Activated T-helper 2 cell treated with anti-CD3 and anti-CD28 coated beads, Interferon-gamma antibody, Interleukin-2, Interleukin-4, amounts not matched to agents 10 μg/mL and 5 μg/mL and 100 μg/mL, durations not matched to agents 14 hours and 24 hours and 36 hours (primary cell): ENCODE measurements at regions not wholly inside any gene's neighbourhood (a gene's known extent, or its start where the extent isn't known, plus 50 kb on each side); places are given as distances from the start of the nearest gene placed in this dataset.

Experiments
- DNase-seq: peaks from one replicate; pipeline ENCODE4 v3.0.0; 2021; ENCODE audit warnings: low spot score
- H3K27ac Mint-ChIP-seq: one replicate; pipeline ENCODE4 v1.8.0; 2021; ENCODE audit warnings: mixed read lengths
- H3K27me3 Mint-ChIP-seq: one replicate; pipeline ENCODE4 v1.8.0; 2021; ENCODE audit warnings: low read depth, mixed read lengths
- H3K36me3 Mint-ChIP-seq: one replicate; pipeline ENCODE4 v1.8.0; 2021; ENCODE audit warnings: low read depth, mixed read lengths
- H3K4me1 Mint-ChIP-seq: one replicate; pipeline ENCODE4 v1.8.0; 2021; ENCODE audit warnings: low read depth, mixed read lengths
- H3K4me3 Mint-ChIP-seq: one replicate; pipeline ENCODE4 v1.8.0; 2021; ENCODE audit warnings: low read depth, mild to moderate bottlenecking, moderate library complexity, mixed read lengths
- H3K9me3 Mint-ChIP-seq: one replicate; pipeline ENCODE4 v1.8.0; 2021; ENCODE audit warnings: mixed read lengths
- intact Hi-C: fragments of 100-400 bp; cut with micrococcal nuclease; formaldehyde crosslinking; loops from one replicate; pipeline ENCODE4 v1.15.1; 2023

DNA sequence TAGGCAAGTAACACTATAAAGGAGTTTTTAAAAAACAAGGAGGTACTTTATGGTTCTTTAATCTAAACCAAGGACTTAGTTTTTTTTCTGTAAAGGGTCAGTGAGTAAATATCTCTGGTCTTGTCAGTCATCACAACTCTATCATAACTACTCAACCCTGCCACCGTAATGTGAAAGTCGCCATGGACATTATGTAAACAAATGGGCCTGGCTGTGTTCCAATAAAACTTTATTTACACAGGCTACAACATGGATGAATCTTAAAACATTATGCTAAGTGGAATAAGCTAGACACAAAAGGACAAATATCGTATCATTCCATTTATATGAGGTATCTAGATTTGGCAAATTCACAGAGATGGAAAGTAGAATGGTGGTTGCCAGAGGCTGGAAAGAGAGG is 60.8 kb upstream of the SP4 start:
- Mint-ChIP-seq H3K9me3 (peaks cover 9% of the 10 kb centered on the region), H3K27ac (no peak overlapping the region), H3K4me3 (no peak overlapping the region), H3K4me1 (peaks cover 52% of the 10 kb centered on the region), H3K36me3 (peaks cover 8% of the 10 kb centered on the region), H3K27me3 (no peaks in the 10 kb centered on the region)
- intact Hi-C loops: loop anchor here (2.0 to 5.0 kb wide), 2 partner anchors 16 to 1310 kb away; no protein-coding TSS in a partner anchor
- no peak for DNase-seq

DNA sequence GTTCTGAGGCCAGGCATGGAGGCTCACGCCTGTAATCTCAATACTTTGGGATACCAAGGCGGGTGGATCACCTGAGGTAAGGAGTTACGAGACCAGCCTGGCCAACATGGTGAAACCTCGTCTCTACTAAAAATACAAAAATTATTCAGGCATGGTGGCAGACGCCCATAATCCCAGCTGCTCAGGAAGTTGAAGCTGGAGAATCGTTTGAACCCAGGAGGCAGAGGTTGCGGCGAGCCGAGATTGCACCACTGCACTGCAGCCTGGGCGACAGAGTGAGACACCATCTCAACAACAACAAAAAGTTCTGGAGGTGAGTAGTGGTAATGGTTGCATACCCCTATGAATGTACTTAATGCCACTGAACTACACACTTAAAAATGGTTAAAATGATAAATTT is 60.3 kb upstream of the SP4 start:
- Mint-ChIP-seq H3K36me3 (peaks cover 8% of the 10 kb centered on the region), H3K27me3 (no peaks in the 10 kb centered on the region), H3K9me3 (peaks cover 9% of the 10 kb centered on the region), H3K27ac (no peak overlapping the region), H3K4me3 (no peak overlapping the region), H3K4me1 (peaks cover 48% of the 10 kb centered on the region)
- no peak for DNase-seq
- intact Hi-C loops: loop anchor here (2.0 to 5.0 kb wide), 2 partner anchors 15 to 1310 kb away; no protein-coding TSS in a partner anchor

DNA sequence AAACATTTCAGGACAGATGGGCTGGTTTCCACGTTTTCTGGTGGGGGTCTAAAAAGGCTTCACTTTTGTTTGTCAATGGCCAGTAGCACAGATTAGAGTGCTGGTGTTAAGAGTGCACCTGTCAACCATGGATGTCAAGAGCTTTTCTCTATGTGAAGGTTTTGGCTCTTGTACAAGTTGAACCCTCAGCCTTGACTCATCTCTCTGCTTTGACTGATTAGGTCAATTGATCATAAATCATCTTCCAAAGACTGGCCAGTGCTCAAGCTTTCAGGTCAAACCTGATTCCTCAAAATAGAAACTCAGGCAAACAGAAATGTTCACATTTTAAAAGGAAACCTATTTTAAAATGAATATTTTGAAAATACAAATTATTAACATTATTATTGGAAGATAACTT is 59.6 kb upstream of the SP4 start:
- Mint-ChIP-seq H3K4me1 (peaks cover 49% of the 10 kb centered on the region), H3K4me3 (no peak overlapping the region), H3K9me3 (peaks cover 15% of the 10 kb centered on the region), H3K27me3 (no peaks in the 10 kb centered on the region), H3K27ac (no peak overlapping the region), H3K36me3 (peaks cover 11% of the 10 kb centered on the region)
- intact Hi-C loops: loop anchor here (5.0 kb wide), 1 partner anchor 1309 kb away; no protein-coding TSS in a partner anchor
- DNase-seq: no peak

DNA sequence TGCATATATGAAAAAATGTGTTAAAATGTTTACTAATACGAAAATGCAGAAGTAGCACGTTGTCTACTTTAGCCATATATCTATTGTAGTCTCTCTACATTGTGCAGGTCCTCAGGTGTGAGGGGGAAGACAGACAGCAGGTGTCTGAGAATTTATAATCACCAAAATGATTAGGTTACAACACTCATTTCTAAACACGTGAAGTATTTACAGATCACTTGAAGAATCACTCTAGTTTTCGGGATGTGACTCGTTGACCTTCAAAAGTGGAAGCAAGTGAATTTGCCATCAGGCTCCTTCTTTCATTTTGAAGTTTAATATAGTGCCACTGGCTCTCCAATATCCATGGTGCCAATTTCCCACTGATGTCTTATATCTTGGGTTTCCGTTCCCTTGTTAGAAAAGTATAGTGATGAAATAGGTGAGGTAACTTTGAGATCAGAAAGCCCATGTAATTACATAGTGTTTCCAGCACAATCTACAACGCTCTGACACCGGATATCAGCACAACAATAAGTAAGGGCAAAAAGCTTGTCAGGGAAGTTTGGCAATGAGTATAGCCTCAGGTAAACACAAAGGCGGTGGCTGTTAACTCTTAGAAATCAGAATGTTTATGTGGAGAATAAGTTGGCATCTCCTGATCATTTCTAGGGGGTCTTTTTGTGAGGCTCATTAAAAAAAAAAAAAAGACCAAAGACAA is 57.5 kb upstream of the SP4 start:
- H3K4me3 Mint-ChIP-seq: no peak overlapping the region
- no peak for DNase-seq
- peaks cover 7% of the 10 kb centered on the region for H3K36me3 Mint-ChIP-seq
- peak overlapping the region; percentile 49 for H3K27ac Mint-ChIP-seq
- H3K4me1 Mint-ChIP-seq: peaks cover 36% of the 10 kb centered on the region
- H3K9me3 Mint-ChIP-seq: peaks cover 15% of the 10 kb centered on the region
- H3K27me3 Mint-ChIP-seq: no peaks in the 10 kb centered on the region
- intact Hi-C loops: loop anchor here (2.0 to 5.0 kb wide), 2 partner anchors 16 to 108 kb away; no protein-coding TSS in a partner anchor

DNA sequence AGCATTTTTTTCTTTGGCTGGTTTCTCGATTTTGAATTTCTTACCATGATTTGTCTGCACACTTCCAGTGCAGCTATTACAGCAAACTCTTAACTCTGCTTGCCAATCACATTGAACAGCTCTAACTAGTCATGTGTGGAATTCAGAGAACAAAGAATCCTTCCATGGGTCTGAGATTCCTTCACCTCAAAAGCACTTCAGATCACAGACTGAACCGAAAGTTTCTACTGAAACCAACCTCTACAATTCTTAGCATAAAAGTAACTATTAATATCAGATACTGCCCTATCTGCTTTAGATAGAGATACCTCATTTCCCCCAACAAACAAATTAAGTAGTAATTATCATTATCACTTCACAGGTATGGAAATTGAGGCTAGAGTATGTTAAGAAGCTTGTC is 56.5 kb upstream of the SP4 start:
- H3K27me3 Mint-ChIP-seq: no peaks in the 10 kb centered on the region
- peaks cover 12% of the 10 kb centered on the region for H3K9me3 Mint-ChIP-seq
- intact Hi-C loops: loop anchor here (2.0 to 5.0 kb wide), 2 partner anchors 17 to 109 kb away; no protein-coding TSS in a partner anchor
- no peak for DNase-seq
- H3K36me3 Mint-ChIP-seq: peaks cover 8% of the 10 kb centered on the region
- H3K27ac Mint-ChIP-seq: no peak overlapping the region
- H3K4me3 Mint-ChIP-seq: no peak overlapping the region
- H3K4me1 Mint-ChIP-seq: peaks cover 26% of the 10 kb centered on the region

DNA sequence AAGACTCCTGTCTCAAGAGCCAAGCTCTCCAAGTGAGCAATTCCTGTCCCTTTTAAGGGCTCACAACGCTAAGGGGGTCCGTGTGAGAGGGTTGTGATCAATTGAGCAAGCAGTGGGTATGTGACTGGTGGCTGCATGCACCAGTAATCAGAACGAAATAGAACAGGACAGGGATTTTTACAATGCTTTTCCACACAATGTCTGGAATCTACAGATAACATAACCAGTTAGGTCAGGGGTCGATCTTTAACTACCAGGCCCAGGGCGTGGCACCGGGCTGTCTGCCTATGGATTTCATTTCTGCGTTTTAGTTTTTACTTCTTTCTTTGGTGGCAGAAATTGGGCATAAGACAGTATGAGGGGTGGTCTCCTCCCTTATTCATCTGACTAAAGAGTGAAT is 54.9 kb upstream of the SP4 start:
- H3K27me3 Mint-ChIP-seq: no peaks in the 10 kb centered on the region
- intact Hi-C loops: loop anchor here (5.0 kb wide), 1 partner anchor 111 kb away; no protein-coding TSS in a partner anchor
- peaks cover 16% of the 10 kb centered on the region for H3K4me1 Mint-ChIP-seq
- peaks cover 20% of the 10 kb centered on the region for H3K36me3 Mint-ChIP-seq
- DNase-seq: no peak
- peaks cover 25% of the 10 kb centered on the region for H3K9me3 Mint-ChIP-seq
- H3K4me3 Mint-ChIP-seq: no peak overlapping the region
- no peak overlapping the region for H3K27ac Mint-ChIP-seq

DNA sequence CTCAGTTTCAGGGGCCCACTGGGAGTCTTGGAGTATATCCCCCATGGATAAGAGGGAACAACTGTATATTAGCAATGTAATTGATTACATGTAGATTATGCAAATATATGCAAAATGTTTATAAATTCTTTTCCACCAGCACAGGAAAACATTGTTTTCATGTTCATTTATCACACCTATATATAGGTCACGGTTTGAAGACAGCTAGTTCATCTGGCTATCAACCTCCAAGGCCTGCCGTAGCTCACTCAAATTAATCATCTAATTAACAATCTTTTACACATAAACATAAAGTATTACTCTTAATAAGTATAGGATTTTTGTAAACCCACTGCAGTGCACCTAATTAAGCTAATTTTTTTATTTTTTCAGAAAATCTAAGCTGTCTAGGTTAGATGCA is 53.7 kb upstream of the SP4 start:
- Mint-ChIP-seq H3K27me3 (no peaks in the 10 kb centered on the region), H3K27ac (no peak overlapping the region), H3K9me3 (peaks cover 29% of the 10 kb centered on the region), H3K4me3 (no peak overlapping the region), H3K36me3 (peaks cover 23% of the 10 kb centered on the region), H3K4me1 (peaks cover 16% of the 10 kb centered on the region)
- no peak for DNase-seq
- intact Hi-C loops: loop anchor here (5.0 kb wide), 1 partner anchor 112 kb away; no protein-coding TSS in a partner anchor

DNA sequence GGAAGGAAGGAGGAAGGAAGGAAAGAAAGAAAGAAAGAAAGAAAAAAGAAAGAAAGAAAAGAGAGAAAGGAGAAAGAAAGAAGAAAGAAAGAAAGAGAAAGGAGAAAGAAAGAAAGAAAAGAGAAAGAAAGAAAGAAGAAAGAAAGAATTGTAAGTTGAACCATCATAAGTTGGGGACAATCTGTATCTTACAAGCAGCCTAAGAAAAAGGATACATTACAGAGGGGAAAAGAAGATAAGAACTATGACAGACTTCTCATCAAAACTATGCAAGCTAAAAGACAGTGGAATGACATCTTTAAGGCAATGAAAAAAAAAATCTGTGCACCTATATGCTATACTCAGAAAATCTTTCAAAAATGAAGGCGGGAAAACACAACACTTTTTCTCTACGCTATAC is 50.3 kb upstream of the SP4 start:
- H3K27ac Mint-ChIP-seq: no peak overlapping the region
- intact Hi-C loops: no loop called here
- H3K36me3 Mint-ChIP-seq: peaks cover 32% of the 10 kb centered on the region
- no peak overlapping the region for H3K4me3 Mint-ChIP-seq
- no peaks in the 10 kb centered on the region for H3K27me3 Mint-ChIP-seq
- DNase-seq: no peak
- peaks cover 12% of the 10 kb centered on the region for H3K4me1 Mint-ChIP-seq
- peaks cover 39% of the 10 kb centered on the region for H3K9me3 Mint-ChIP-seq
